ENCODE measurements at regions not wholly inside any gene's neighbourhood (a gene's known extent, or its start where the extent isn't known, plus 50 kb on each side); places are given as distances from the start of the nearest gene placed in this dataset.
"Not testable (repeated sequence)": the region's sequence is repeated elsewhere in the genome, so short reads cannot be mapped to it uniquely, and the experiment has no call there.

DNA sequence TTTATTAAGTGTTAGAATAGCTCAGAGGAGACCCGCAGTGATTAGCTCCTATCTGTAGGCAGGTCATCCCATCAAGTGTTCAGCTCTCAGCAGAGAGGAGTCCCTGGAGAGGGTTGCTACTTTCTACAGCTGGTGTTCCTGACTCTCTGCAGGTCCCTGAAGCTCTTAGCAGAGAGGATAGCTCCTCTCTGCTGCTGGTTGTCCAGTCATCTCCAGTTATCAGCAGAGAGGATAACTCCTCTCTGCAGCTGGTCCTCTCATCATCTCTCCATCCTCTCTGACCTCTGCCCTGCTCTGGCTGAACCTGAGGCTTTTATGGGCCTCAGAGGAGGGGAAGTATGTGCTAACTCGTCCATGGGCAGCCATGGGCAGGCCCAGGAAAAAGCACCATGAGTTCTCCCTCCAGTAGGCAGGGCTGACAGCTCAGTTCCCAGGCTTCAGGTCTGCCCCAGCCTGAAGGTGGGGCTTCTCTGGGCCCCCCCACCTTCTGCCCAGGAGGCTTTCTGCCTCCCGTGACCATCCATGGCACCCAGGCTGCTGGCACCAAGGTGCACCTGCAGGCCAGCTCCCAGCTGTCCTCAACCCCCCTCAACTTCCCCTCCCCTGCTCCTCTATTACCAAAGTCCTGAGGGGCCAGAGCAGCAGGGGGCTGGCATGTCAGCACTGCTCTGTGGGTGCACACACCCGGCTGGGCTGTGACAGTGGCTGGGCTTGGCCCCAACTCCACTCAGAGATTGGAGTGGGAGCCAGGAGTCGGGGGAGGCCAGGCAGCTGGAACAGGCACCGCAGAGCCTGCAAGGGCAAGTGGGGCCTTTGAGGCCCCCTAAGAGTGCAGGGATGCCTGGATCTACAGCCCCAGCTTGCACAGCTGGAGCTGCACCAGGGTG, 98.9 kb upstream of the FRMD4B start:
- H3K27me3 ChIP-seq (ENCODE audit: control insufficient read depth, insufficient read depth, low read length): no peaks in the 10 kb centered on the region
- H3K4me1 ChIP-seq (ENCODE audit: control insufficient read depth, insufficient read depth, low read length): no peaks in the 10 kb centered on the region
- no peak overlapping the region for H3K9ac ChIP-seq (ENCODE audit: low read depth, low read length)
- no peaks in the 10 kb centered on the region for H3K36me3 ChIP-seq (ENCODE audit: control insufficient read depth, insufficient read depth, low read length)
- peaks cover 4% of the 10 kb centered on the region; the same call in 1 of the 2 replicates for H3K9me3 ChIP-seq (ENCODE audit: control insufficient read depth, insufficient read depth, low read length)
- no peak overlapping the region for H3K27ac ChIP-seq (ENCODE audit: low read depth, low read length)
- no peak overlapping the region for H3K4me3 ChIP-seq (ENCODE audit: low read depth, low read length)

GRCh38 chr3:69483449-69483848, 97.6 kb upstream of the FRMD4B start:
- H3K27me3 ChIP-seq (ENCODE audit: control insufficient read depth, insufficient read depth, low read length): no peaks in the 10 kb centered on the region
- H3K36me3 ChIP-seq (ENCODE audit: control insufficient read depth, insufficient read depth, low read length): no peaks in the 10 kb centered on the region
- H3K27ac ChIP-seq (ENCODE audit: low read depth, low read length): no peak overlapping the region
- H3K4me3 ChIP-seq (ENCODE audit: low read depth, low read length): no peak overlapping the region
- H3K9ac ChIP-seq (ENCODE audit: low read depth, low read length): no peak overlapping the region
- no peaks in the 10 kb centered on the region for H3K4me1 ChIP-seq (ENCODE audit: control insufficient read depth, insufficient read depth, low read length)
- H3K9me3 ChIP-seq (ENCODE audit: control insufficient read depth, insufficient read depth, low read length): peaks cover 4% of the 10 kb centered on the region; the same call in 1 of the 2 replicates

- not testable (repeated sequence) for H3K9ac ChIP-seq (ENCODE audit: low read depth, low read length); H3K27ac ChIP-seq (ENCODE audit: low read depth, low read length); H3K4me1 ChIP-seq (ENCODE audit: control insufficient read depth, insufficient read depth, low read length); H3K36me3 ChIP-seq (ENCODE audit: control insufficient read depth, insufficient read depth, low read length); H3K9me3 ChIP-seq (ENCODE audit: control insufficient read depth, insufficient read depth, low read length); H3K4me3 ChIP-seq (ENCODE audit: low read depth, low read length); H3K27me3 ChIP-seq (ENCODE audit: control insufficient read depth, insufficient read depth, low read length)
Measured at GRCh38 chr3:69480986-69481385, 95.1 kb upstream of the FRMD4B start.

DNA sequence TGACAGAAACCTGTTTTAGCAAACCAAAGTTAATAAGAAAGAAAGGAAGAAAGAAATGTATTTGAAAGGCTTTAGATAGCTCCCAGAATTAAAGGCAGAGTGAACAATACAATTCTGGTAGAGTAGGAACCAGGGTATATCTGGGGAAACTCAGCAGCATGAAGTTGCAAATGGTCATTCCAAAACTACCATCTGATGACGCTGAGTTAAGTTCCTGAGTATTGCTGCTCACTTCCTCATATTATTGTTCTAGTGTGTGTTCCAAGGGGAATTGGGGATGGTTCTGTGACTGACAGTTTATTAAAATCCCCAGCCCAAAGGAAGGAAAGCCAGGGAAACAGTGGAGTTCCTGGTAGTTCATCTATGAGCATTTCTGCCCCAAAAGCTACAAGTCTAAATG, 88.3 kb upstream of the FRMD4B start:
- Histone ChIP-seq H3K9ac (ENCODE audit: low read depth, low read length) (no peak overlapping the region), H3K27ac (ENCODE audit: low read depth, low read length) (no peak overlapping the region), H3K27me3 (ENCODE audit: control insufficient read depth, insufficient read depth, low read length) (no peaks in the 10 kb centered on the region), H3K9me3 (ENCODE audit: control insufficient read depth, insufficient read depth, low read length) (no peaks in the 10 kb centered on the region; the same call in 1 of the 2 replicates), H3K36me3 (ENCODE audit: control insufficient read depth, insufficient read depth, low read length) (no peaks in the 10 kb centered on the region), H3K4me3 (ENCODE audit: low read depth, low read length) (no peak overlapping the region), H3K4me1 (ENCODE audit: control insufficient read depth, insufficient read depth, low read length) (no peaks in the 10 kb centered on the region)

DNA sequence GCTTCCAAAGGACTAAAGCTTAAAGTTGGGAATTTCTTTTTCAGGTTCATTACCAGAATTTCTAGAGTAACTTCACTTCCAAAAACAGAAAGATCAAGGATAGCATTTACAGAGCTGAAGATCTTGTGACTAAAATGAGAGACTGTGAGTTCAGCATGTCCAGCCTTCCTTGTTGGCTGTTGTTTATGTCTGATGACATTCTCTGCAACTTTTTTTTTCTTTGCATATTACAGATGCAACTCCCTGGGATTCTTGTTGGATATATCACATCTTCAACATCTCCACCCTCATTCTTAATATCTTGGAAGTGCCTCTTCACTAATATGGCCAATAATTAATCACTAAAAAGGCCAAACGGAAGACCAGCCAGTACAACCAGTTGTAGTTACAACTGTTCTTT, 86.2 kb upstream of the FRMD4B start:
- H3K27me3 ChIP-seq (ENCODE audit: control insufficient read depth, insufficient read depth, low read length): no peaks in the 10 kb centered on the region
- H3K36me3 ChIP-seq (ENCODE audit: control insufficient read depth, insufficient read depth, low read length): no peaks in the 10 kb centered on the region
- no peak overlapping the region for H3K9ac ChIP-seq (ENCODE audit: low read depth, low read length)

DNA sequence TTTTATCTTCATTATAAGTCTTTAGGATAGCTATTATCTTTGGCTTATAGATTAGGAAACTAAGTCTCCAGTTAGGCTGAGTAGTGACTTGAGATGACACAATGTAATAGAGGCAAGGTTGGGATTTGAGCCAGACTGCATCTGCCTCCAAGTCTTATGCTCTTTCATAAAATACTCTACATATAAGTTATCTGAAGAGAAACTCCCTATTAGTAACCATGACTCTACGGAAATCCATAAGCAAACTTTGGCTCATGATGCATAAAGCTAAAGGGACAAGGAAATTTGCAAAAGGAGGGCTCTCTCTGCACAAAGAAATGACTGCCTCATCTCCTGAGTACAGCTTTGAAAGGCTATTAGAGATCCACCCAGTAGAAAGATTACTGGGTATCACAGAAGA, 77.6 kb upstream of the FRMD4B start:
- Histone ChIP-seq H3K9ac (ENCODE audit: low read depth, low read length) (no peak overlapping the region), H3K4me1 (ENCODE audit: control insufficient read depth, insufficient read depth, low read length) (no peaks in the 10 kb centered on the region), H3K4me3 (ENCODE audit: low read depth, low read length) (no peak overlapping the region), H3K27me3 (ENCODE audit: control insufficient read depth, insufficient read depth, low read length) (no peaks in the 10 kb centered on the region), H3K9me3 (ENCODE audit: control insufficient read depth, insufficient read depth, low read length) (no peaks in the 10 kb centered on the region), H3K27ac (ENCODE audit: low read depth, low read length) (no peak overlapping the region), H3K36me3 (ENCODE audit: control insufficient read depth, insufficient read depth, low read length) (no peaks in the 10 kb centered on the region)

More for the DNA sequence above, 86.2 kb upstream of the FRMD4B start:
- no peak overlapping the region for H3K4me3 ChIP-seq (ENCODE audit: low read depth, low read length)
- no peaks in the 10 kb centered on the region; the same call in 1 of the 2 replicates for H3K9me3 ChIP-seq (ENCODE audit: control insufficient read depth, insufficient read depth, low read length)
- H3K27ac ChIP-seq (ENCODE audit: low read depth, low read length): no peak overlapping the region
- no peaks in the 10 kb centered on the region for H3K4me1 ChIP-seq (ENCODE audit: control insufficient read depth, insufficient read depth, low read length)

- Histone ChIP-seq H3K36me3 (ENCODE audit: control insufficient read depth, insufficient read depth, low read length) (no peaks in the 10 kb centered on the region), H3K9me3 (ENCODE audit: control insufficient read depth, insufficient read depth, low read length) (no peaks in the 10 kb centered on the region), H3K27me3 (ENCODE audit: control insufficient read depth, insufficient read depth, low read length) (no peaks in the 10 kb centered on the region), H3K27ac (ENCODE audit: low read depth, low read length) (no peak overlapping the region), H3K4me1 (ENCODE audit: control insufficient read depth, insufficient read depth, low read length) (no peaks in the 10 kb centered on the region), H3K4me3 (ENCODE audit: low read depth, low read length) (no peak overlapping the region), H3K9ac (ENCODE audit: low read depth, low read length) (no peak overlapping the region)
Measured at GRCh38 chr3:69462826-69463100, 76.9 kb upstream of the FRMD4B start.

DNA sequence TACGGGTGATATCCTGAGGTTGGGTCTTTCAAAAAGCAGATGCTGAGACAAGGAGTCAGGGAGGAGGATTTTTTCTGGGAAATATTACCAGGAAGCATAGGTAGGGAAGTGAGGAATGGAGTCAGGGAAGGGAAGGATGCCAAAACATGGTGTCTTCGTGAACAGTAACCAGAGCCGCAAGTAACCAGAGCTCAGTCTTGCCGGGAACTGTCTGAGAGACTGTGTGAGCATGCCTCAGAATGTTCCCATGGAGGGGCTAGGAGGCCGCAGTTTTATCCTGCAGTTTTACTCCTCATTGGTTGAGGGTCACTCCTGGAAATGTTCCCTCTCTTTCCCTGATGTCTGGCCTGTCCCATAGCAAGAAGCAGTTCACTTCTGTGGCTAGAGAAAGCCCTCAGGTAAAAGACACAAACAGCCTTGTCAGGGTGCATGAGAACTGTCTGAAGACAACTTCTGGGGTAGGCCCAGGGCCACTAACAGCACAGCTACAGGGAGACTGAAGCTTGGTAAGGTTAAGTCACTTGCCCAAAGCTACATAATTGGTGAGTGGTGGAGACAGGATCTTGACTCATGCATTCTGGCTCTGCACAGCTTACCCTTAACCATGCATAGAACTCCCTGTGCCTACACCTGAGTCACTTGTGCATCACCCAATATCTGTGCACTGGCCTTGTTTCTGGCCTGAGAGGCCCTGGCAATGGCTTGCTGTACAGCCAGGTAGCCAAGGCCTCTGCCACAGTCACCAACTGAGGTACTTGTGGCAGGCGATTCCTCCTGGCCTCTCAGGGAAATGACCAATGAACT, 76.3 kb upstream of the FRMD4B start:
- Histone ChIP-seq H3K27me3 (ENCODE audit: control insufficient read depth, insufficient read depth, low read length) (no peaks in the 10 kb centered on the region), H3K4me3 (ENCODE audit: low read depth, low read length) (no peak overlapping the region), H3K9me3 (ENCODE audit: control insufficient read depth, insufficient read depth, low read length) (no peaks in the 10 kb centered on the region), H3K36me3 (ENCODE audit: control insufficient read depth, insufficient read depth, low read length) (no peaks in the 10 kb centered on the region), H3K27ac (ENCODE audit: low read depth, low read length) (no peak overlapping the region), H3K9ac (ENCODE audit: low read depth, low read length) (no peak overlapping the region), H3K4me1 (ENCODE audit: control insufficient read depth, insufficient read depth, low read length) (no peaks in the 10 kb centered on the region)

DNA sequence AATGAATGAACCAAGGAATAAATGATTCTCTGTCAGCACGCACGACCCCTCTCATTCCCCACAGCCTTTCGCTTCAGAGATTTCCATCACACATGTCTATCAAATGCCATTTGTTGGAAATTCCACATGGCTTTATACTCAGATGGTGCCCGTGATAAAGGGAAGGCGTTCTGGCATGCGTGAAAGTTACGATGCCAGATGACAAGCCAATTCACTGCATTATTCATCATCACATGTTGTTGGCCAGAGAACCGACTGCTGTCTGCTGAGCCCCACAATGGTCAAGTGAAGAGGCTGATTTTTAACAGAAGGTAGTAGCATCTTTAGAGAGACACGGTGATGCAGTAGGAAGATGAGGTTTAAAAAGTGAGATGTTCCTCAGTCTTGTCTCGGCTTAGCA, 74.1 kb upstream of the FRMD4B start:
- Histone ChIP-seq H3K9me3 (ENCODE audit: control insufficient read depth, insufficient read depth, low read length) (no peaks in the 10 kb centered on the region), H3K9ac (ENCODE audit: low read depth, low read length) (no peak overlapping the region), H3K36me3 (ENCODE audit: control insufficient read depth, insufficient read depth, low read length) (no peaks in the 10 kb centered on the region), H3K4me3 (ENCODE audit: low read depth, low read length) (no peak overlapping the region), H3K27ac (ENCODE audit: low read depth, low read length) (no peak overlapping the region), H3K4me1 (ENCODE audit: control insufficient read depth, insufficient read depth, low read length) (no peaks in the 10 kb centered on the region), H3K27me3 (ENCODE audit: control insufficient read depth, insufficient read depth, low read length) (no peaks in the 10 kb centered on the region)

DNA sequence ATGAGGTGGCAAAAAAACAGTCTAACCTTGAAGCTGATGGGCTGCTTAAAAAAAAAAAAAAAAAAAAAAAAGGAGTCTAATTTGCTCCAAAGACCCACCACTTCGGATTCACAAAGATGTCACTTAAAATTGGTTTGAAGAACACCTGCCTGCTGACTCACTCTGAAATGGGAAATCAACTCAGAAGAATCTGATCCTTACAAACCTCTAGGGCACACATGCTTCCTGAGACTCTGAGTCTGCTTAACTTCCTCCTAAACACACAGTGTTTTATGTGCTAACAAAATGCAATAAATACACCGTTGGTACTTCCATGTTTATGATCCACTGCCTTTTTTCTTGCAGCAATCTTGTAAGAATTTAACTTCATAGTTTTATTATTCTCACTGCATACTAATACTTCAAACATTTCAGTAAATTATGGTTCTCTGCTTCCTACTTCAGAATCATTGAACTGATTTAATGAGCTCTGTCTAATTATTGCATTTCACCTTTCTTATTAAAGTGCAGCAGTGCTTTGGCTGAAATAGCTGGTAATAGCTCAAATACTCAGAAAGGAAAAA, 73.0 kb upstream of the FRMD4B start:
- Histone ChIP-seq H3K27ac (ENCODE audit: low read depth, low read length) (no peak overlapping the region), H3K36me3 (ENCODE audit: control insufficient read depth, insufficient read depth, low read length) (no peaks in the 10 kb centered on the region)

DNA sequence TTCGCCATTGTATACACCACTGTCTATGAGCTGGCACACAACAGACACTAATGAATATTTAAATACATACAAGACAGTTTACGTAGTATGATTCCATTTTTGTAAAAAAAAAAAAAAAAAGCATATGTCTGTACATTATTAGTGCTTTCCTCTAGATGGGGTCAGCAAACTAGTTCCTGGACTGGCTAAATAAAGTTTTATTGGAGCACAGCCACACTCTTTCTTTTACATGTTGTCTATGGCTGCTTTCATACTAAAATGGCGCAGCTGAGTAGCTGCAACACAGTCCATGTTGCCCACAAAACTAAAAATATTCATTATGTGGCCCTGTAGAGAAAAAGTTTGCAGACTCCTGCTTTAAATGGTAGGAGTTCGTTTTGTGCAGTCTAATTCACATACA, 70.7 kb upstream of the FRMD4B start:
- no peak overlapping the region for H3K4me3 ChIP-seq (ENCODE audit: low read depth, low read length)
- no peaks in the 10 kb centered on the region for H3K27me3 ChIP-seq (ENCODE audit: control insufficient read depth, insufficient read depth, low read length)
- H3K36me3 ChIP-seq (ENCODE audit: control insufficient read depth, insufficient read depth, low read length): no peaks in the 10 kb centered on the region
- no peak overlapping the region for H3K27ac ChIP-seq (ENCODE audit: low read depth, low read length)
- H3K9me3 ChIP-seq (ENCODE audit: control insufficient read depth, insufficient read depth, low read length): no peaks in the 10 kb centered on the region
- no peaks in the 10 kb centered on the region for H3K4me1 ChIP-seq (ENCODE audit: control insufficient read depth, insufficient read depth, low read length)
- H3K9ac ChIP-seq (ENCODE audit: low read depth, low read length): no peak overlapping the region

More for the DNA sequence above, 73.0 kb upstream of the FRMD4B start:
- Histone ChIP-seq H3K9ac (ENCODE audit: low read depth, low read length) (no peak overlapping the region), H3K27me3 (ENCODE audit: control insufficient read depth, insufficient read depth, low read length) (no peaks in the 10 kb centered on the region), H3K4me3 (ENCODE audit: low read depth, low read length) (no peak overlapping the region), H3K9me3 (ENCODE audit: control insufficient read depth, insufficient read depth, low read length) (no peaks in the 10 kb centered on the region), H3K4me1 (ENCODE audit: control insufficient read depth, insufficient read depth, low read length) (no peaks in the 10 kb centered on the region)

Measured in HUES48 (cell line).